ENCODE measurements at regions not wholly inside any gene's neighbourhood (a gene's known extent, or its start where the extent isn't known, plus 50 kb on each side); places are given as distances from the start of the nearest gene placed in this dataset.
A peak's percentile ranks its signal among the peaks of the same experiment; 100 is the strongest.

DNA sequence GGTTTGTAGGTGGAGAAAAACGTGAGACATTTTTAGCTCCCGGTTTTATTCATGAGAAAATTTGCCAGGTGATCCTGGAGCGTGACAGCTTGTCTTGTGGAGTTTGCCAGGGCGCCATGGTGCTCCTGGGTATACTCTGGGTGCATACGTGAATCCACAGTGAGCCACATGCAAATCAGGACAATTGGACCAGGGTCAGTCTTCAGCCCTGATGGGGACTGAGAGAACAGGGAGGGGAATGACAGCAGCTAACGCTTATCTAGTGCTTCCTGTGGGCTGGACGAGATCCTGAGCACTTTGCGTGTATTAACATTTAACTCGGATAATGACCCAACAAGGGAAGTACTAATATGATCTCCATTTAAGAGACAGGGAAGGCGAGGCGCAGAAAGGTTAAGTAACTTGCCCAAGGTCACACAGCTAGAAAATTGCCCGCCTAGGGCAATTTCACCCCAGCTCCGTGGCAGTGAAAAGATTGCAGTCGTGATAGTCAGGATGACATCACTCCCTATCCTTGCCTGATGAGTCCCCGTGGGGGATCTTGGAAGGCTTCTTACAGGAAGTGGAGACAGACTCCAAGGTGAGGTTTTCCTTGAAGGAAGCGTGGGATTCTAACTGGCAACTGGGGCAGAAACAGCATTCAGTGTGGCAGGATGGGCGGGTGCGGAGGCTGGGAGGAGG, 118.4 kb upstream of the NCOR2 start:
- H3K36me3 Mint-ChIP-seq, result peaks cover 4 to 10% of the 10 kb centered on the region in 2 donors
- TF ChIP-seq, protein P1, sequence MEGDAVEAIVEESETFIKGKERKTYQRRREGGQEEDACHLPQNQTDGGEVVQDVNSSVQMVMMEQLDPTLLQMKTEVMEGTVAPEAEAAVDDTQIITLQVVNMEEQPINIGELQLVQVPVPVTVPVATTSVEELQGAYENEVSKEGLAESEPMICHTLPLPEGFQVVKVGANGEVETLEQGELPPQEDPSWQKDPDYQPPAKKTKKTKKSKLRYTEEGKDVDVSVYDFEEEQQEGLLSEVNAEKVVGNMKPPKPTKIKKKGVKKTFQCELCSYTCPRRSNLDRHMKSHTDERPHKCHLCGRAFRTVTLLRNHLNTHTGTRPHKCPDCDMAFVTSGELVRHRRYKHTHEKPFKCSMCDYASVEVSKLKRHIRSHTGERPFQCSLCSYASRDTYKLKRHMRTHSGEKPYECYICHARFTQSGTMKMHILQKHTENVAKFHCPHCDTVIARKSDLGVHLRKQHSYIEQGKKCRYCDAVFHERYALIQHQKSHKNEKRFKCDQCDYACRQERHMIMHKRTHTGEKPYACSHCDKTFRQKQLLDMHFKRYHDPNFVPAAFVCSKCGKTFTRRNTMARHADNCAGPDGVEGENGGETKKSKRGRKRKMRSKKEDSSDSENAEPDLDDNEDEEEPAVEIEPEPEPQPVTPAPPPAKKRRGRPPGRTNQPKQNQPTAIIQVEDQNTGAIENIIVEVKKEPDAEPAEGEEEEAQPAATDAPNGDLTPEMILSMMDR (IDR thresholded peaks at IDR 0.05), result no peak
- WGBS (ENCODE audit: insufficient coverage), result 79% methylated on average over 10 of the region's 18 CpGs
- intact Hi-C loops (cut with micrococcal nuclease), result loop anchor here in 1 of 2 donors (10.0 kb wide), 1 partner anchor 291 kb away; no protein-coding TSS in a partner anchor
- H3K4me3 Mint-ChIP-seq, result no peak overlapping the region
- no peaks in the 10 kb centered on the region for H3K36me3 ChIP-seq (replicated peaks in 1 of 2; ENCODE audit: control insufficient read depth in 1 of 2, insufficient read depth in 2 of 2, low read length in 2 of 2)
- peak overlapping the region in 5 of 7 donors; percentile 18 to 80 (median 34) for H3K27ac Mint-ChIP-seq
- no peak overlapping the region for H3K4me2 ChIP-seq (replicated peaks; ENCODE audit: extremely low read depth, low read length, poor library complexity, severe bottlenecking)
- H3K4me3 ChIP-seq (replicated peaks in 1 of 3; ENCODE audit: low read depth in 2 of 3, low read length in 3 of 3), result no peak overlapping the region
- H3K79me2 ChIP-seq (ENCODE audit: insufficient read depth, low read length), result no peaks in the 10 kb centered on the region
- peaks cover 0 to 2% (median 0%) of the 10 kb centered on the region in 3 donors for H3K27me3 Mint-ChIP-seq (ENCODE audit: low read depth in 3 of 3)
- peaks cover 69 to 82% of the 10 kb centered on the region in 2 donors for H3K4me1 ChIP-seq (ENCODE audit: control insufficient read depth in 1 of 2, insufficient read depth in 2 of 2, low read length in 2 of 2)
- no peak overlapping the region for H2AFZ ChIP-seq (ENCODE audit: insufficient read depth, low read depth, low read length, poor library complexity, severe bottlenecking)
- H3K9me3 ChIP-seq (replicated peaks in 1 of 2; ENCODE audit: control insufficient read depth in 1 of 2, insufficient read depth in 1 of 2, low read length in 2 of 2), result no peaks in the 10 kb centered on the region
- peaks cover 0 to 10% (median 4%) of the 10 kb centered on the region in 7 donors for H3K9me3 Mint-ChIP-seq
- H3K27ac ChIP-seq (ENCODE audit: low read depth in 1 of 2, low read length in 2 of 2), result peak overlapping the region in 1 of 2 donors; percentile 81
- H4K20me1 ChIP-seq (ENCODE audit: insufficient read depth, low read length), result no peaks in the 10 kb centered on the region
- H3K9ac ChIP-seq (ENCODE audit: insufficient read depth, low read length, poor library complexity, severe bottlenecking), result no peak overlapping the region
- H3K4me1 Mint-ChIP-seq, result peaks cover 82% of the 10 kb centered on the region
- peak in 1 of 3 donors; percentile 39 for DNase-seq
- H3K27me3 ChIP-seq (ENCODE audit: control insufficient read depth in 2 of 2, insufficient read depth in 2 of 2, low read length in 2 of 2), result no peaks in the 10 kb centered on the region

DNA sequence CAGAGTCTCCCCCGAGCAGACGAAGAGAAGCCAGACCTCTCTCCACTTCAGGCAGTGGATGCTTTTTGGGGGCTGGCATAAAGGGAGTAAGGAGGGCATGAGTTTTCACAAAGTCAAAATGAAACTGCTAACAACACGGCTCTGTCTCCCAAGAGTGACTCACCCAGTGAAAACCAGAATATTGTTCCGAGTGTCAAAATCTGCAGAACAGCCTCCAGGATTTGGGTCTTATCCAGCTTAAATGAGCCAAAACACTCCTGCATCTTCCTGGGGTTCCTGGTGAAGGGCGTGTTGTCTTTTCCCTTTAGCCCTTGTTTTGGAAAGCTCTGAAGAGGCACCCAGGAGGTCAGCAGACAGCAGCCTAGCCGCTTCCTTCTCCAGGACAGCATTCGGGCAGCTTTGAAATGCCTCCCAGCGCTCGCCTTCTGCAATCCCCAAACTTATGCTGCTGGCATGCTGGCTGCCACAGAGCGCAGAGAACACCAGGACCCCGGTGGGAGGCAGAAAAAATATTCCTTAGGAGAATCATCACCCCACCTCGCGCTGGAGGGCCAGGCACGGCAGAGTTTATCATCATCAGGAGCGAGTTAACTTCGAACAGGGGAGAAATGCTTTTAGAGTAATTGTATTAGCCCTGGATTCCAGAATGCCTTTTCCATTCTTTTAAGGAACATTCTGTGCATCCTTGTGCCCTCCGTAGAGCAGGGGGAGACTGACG, 117.7 kb upstream of the NCOR2 start:
- H3K27ac Mint-ChIP-seq, result peak overlapping the region; percentile 67 to 96 (median 90)
- H3K27me3 Mint-ChIP-seq (ENCODE audit: low read depth in 3 of 3), result peaks cover 0 to 2% (median 0%) of the 10 kb centered on the region in 3 donors
- peak overlapping the region; percentile 39 for H3K9ac ChIP-seq (ENCODE audit: insufficient read depth, low read length, poor library complexity, severe bottlenecking)

More for the DNA sequence above, 117.7 kb upstream of the NCOR2 start:
- peaks cover 76 to 89% of the 10 kb centered on the region in 2 donors for H3K4me1 ChIP-seq (ENCODE audit: control insufficient read depth in 1 of 2, insufficient read depth in 2 of 2, low read length in 2 of 2)
- peak overlapping the region; percentile 14 to 81 for H3K27ac ChIP-seq (ENCODE audit: low read depth in 1 of 2, low read length in 2 of 2)
- WGBS (ENCODE audit: insufficient coverage), result 64% methylated on average over 11 of the region's 18 CpGs
- H2AFZ ChIP-seq (ENCODE audit: insufficient read depth, low read depth, low read length, poor library complexity, severe bottlenecking), result no peak overlapping the region
- TF ChIP-seq, protein P1 (IDR thresholded peaks at IDR 0.05), result no peak
- peak; percentile 38 to 62 (median 57) for DNase-seq
- no peaks in the 10 kb centered on the region for H3K27me3 ChIP-seq (ENCODE audit: control insufficient read depth in 2 of 2, insufficient read depth in 2 of 2, low read length in 2 of 2)
- intact Hi-C loops (cut with micrococcal nuclease), result loop anchor here (5.0 to 10.0 kb wide), 6 partner anchors 37 to 290 kb away; partner anchors contain the start of gene NCOR2 (in 1 of the 2)
- no peaks in the 10 kb centered on the region for H3K9me3 ChIP-seq (replicated peaks in 1 of 2; ENCODE audit: control insufficient read depth in 1 of 2, insufficient read depth in 1 of 2, low read length in 2 of 2)
- H3K4me3 Mint-ChIP-seq, result peak overlapping the region; percentile 41 to 65
- H3K4me3 ChIP-seq (replicated peaks in 1 of 3; ENCODE audit: low read depth in 2 of 3, low read length in 3 of 3), result no peak overlapping the region
- H3K4me2 ChIP-seq (replicated peaks; ENCODE audit: extremely low read depth, low read length, poor library complexity, severe bottlenecking), result peak overlapping the region; percentile 6
- peaks cover 4 to 10% of the 10 kb centered on the region in 2 donors for H3K36me3 Mint-ChIP-seq
- no peaks in the 10 kb centered on the region for H4K20me1 ChIP-seq (ENCODE audit: insufficient read depth, low read length)
- H3K79me2 ChIP-seq (ENCODE audit: insufficient read depth, low read length), result no peaks in the 10 kb centered on the region
- no peaks in the 10 kb centered on the region for H3K36me3 ChIP-seq (replicated peaks in 1 of 2; ENCODE audit: control insufficient read depth in 1 of 2, insufficient read depth in 2 of 2, low read length in 2 of 2)
- peaks cover 0 to 10% (median 5%) of the 10 kb centered on the region in 7 donors for H3K9me3 Mint-ChIP-seq
- peaks cover 85% of the 10 kb centered on the region for H3K4me1 Mint-ChIP-seq

Data from CD14-positive monocyte (primary cell).